Astrocyte (in vitro differentiated cells and primary cell): ENCODE measurements at regions not wholly inside any gene's neighbourhood (a gene's known extent, or its start where the extent isn't known, plus 50 kb on each side); places are given as distances from the start of the nearest gene placed in this dataset.

ENCODE experiments used
- CTCF ChIP-seq: IDR thresholded peaks from 2 replicates; pipeline ENCODE4 v1.5.1; 2011; ENCODE audit warnings: low read depth, mild to moderate bottlenecking, inconsistent platforms, low read length, moderate library complexity; ENCODE audit not compliant: insufficient read depth
- EZH2 ChIP-seq: IDR thresholded peaks from 2 replicates; pipeline ENCODE4 v1.6.1; 2012; ENCODE audit warnings: mild to moderate bottlenecking, low read length, inconsistent platforms; ENCODE audit not compliant: insufficient read depth

GRCh38 chr4:108395786-108396185, 224.6 kb upstream of the RPL34 start:
- no peak for TF ChIP-seq EZH2
- no peak for TF ChIP-seq CTCF
